ENCODE measurements at regions not wholly inside any gene's neighbourhood (a gene's known extent, or its start where the extent isn't known, plus 50 kb on each side); places are given as distances from the start of the nearest gene placed in this dataset.
"Not testable (repeated sequence)": the region's sequence is repeated elsewhere in the genome, so short reads cannot be mapped to it uniquely, and the experiment has no call there.

DNA sequence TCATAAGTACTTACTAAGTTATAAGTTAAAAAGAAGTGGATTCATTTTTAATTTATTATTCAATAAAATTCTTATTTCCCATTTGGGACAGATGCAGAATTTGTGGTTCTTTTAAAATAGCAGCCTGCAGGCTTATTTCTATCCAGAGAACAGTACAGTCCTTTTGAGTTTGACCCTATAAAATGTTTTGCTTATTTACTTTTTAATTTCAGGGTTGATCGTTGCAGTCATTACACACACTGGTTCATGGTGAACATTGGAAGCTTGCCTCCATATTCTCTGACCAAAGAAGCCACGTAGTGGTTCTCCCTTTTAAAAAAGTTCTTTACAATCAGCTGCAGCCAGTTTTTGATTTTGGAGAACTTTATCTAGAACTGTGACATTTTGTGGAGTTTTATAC is 122.9 kb upstream of the PDE7B start:
- Mint-ChIP-seq H3K4me1 (no peaks in the 10 kb centered on the region), H3K27ac (no peak overlapping the region)

GRCh38 chr6:135731116-135731515 is 120.4 kb upstream of the PDE7B start:
- Mint-ChIP-seq H3K27ac (no peak overlapping the region), H3K4me1 (no peaks in the 10 kb centered on the region), H3K9me3 (peaks cover 0 to 8% (median 3%) of the 10 kb centered on the region in 6 donors), H3K27me3 (ENCODE audit: low read depth in 3 of 3) (peaks cover 2 to 15% (median 8%) of the 10 kb centered on the region in 3 donors), H3K4me3 (no peak overlapping the region), H3K36me3 (peaks cover 0 to 4% (median 0%) of the 10 kb centered on the region in 3 donors)
- DNase-seq: no peak

More for the DNA sequence above, 122.9 kb upstream of the PDE7B start:
- no peak overlapping the region for H3K4me3 Mint-ChIP-seq
- no peak for DNase-seq
- peaks cover 4 to 6% (median 4%) of the 10 kb centered on the region in 3 donors for H3K36me3 Mint-ChIP-seq
- H3K27me3 Mint-ChIP-seq (ENCODE audit: low read depth in 3 of 3): peaks cover 2 to 6% (median 3%) of the 10 kb centered on the region in 3 donors
- H3K9me3 Mint-ChIP-seq: peaks cover 0 to 18% (median 8%) of the 10 kb centered on the region in 6 donors

GRCh38 chr6:135736351-135736750 is 115.2 kb upstream of the PDE7B start:
- H3K9me3 Mint-ChIP-seq, H3K27ac Mint-ChIP-seq, H3K4me3 Mint-ChIP-seq, H3K36me3 Mint-ChIP-seq, H3K4me1 Mint-ChIP-seq, DNase-seq: not testable (repeated sequence)
- peaks cover 3 to 12% (median 9%) of the 10 kb centered on the region in 3 donors for H3K27me3 Mint-ChIP-seq (ENCODE audit: low read depth in 3 of 3)

DNA sequence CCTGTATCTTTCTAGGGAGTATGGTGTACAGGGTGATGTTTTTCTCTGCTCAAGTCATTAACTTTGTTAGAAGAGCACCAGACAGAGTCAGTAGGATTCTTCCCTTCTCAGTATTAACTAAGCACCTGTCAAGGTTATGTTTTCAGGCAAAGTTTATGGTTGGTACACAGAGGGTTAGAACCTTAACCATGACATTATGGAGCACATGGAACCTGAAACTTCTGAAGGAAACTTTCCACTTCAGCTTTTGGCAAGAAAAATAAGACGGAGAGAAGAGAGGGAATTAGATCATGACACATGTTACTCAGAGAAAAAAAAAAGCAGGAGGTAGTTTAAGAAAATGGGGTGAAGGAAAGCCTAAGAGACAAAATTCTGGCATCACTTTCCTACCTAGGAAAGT is 112.9 kb upstream of the PDE7B start:
- no peaks in the 10 kb centered on the region for H3K36me3 Mint-ChIP-seq
- H3K9me3 Mint-ChIP-seq: no peaks in the 10 kb centered on the region
- H3K4me1 Mint-ChIP-seq: no peaks in the 10 kb centered on the region
- no peak overlapping the region for H3K4me3 Mint-ChIP-seq
- peaks cover 2 to 9% (median 6%) of the 10 kb centered on the region in 3 donors for H3K27me3 Mint-ChIP-seq (ENCODE audit: low read depth in 3 of 3)
- peak overlapping the region in 1 of 6 donors; percentile 6 for H3K27ac Mint-ChIP-seq
- DNase-seq: no peak

DNA sequence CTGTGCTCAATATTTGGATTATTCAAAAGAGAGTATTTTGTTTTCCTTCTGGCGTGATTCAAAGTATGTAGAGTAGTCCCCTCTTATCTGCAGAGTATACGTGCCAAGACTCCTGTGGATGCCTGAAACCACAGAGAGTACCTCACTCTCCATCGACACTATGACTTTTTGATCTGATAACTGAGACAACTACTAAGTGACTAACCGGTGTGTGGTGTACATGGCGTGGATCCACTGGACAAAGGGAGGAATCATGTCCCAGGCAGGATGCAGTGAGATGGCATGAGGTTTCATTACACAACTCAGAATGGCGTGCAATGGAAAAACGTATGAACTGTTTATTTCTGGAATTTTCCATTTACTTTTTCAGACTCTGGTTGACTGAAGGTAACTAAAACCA is 112.2 kb upstream of the PDE7B start:
- no peak overlapping the region for H3K4me3 Mint-ChIP-seq
- no peak overlapping the region for H3K27ac Mint-ChIP-seq
- no peaks in the 10 kb centered on the region for H3K36me3 Mint-ChIP-seq
- H3K27me3 Mint-ChIP-seq (ENCODE audit: low read depth in 3 of 3): peaks cover 2 to 4% (median 2%) of the 10 kb centered on the region in 3 donors
- no peaks in the 10 kb centered on the region for H3K4me1 Mint-ChIP-seq
- H3K9me3 Mint-ChIP-seq: no peaks in the 10 kb centered on the region
- no peak for DNase-seq

- Mint-ChIP-seq H3K36me3 (no peaks in the 10 kb centered on the region), H3K4me3 (no peak overlapping the region), H3K4me1 (no peaks in the 10 kb centered on the region), H3K9me3 (no peaks in the 10 kb centered on the region), H3K27me3 (ENCODE audit: low read depth in 3 of 3) (peaks cover 0 to 2% (median 2%) of the 10 kb centered on the region in 3 donors), H3K27ac (no peak overlapping the region)
- no peak for DNase-seq
Observed at GRCh38 chr6:135740580-135740979, 110.9 kb upstream of the PDE7B start.

- Mint-ChIP-seq H3K27ac (no peak overlapping the region), H3K27me3 (ENCODE audit: low read depth in 3 of 3) (no peaks in the 10 kb centered on the region), H3K36me3 (no peaks in the 10 kb centered on the region), H3K9me3 (peaks cover 0 to 2% (median 0%) of the 10 kb centered on the region in 6 donors), H3K4me1 (no peaks in the 10 kb centered on the region), H3K4me3 (no peak overlapping the region)
- DNase-seq: no peak
Observed at GRCh38 chr6:135743476-135743875, 108.0 kb upstream of the PDE7B start.

GRCh38 chr6:135748189-135748588 is 103.3 kb upstream of the PDE7B start:
- Mint-ChIP-seq H3K27ac (no peak overlapping the region), H3K4me1 (no peaks in the 10 kb centered on the region), H3K4me3 (no peak overlapping the region), H3K36me3 (no peaks in the 10 kb centered on the region), H3K9me3 (peaks cover 0 to 2% (median 0%) of the 10 kb centered on the region in 6 donors), H3K27me3 (ENCODE audit: low read depth in 3 of 3) (no peaks in the 10 kb centered on the region)
- no peak for DNase-seq

- H3K4me3 Mint-ChIP-seq: no peak overlapping the region
- no peaks in the 10 kb centered on the region for H3K36me3 Mint-ChIP-seq
- no peak overlapping the region for H3K27ac Mint-ChIP-seq
- H3K9me3 Mint-ChIP-seq: peaks cover 0 to 2% (median 0%) of the 10 kb centered on the region in 6 donors
- no peak for DNase-seq
- H3K27me3 Mint-ChIP-seq (ENCODE audit: low read depth in 3 of 3): no peaks in the 10 kb centered on the region
- H3K4me1 Mint-ChIP-seq: no peaks in the 10 kb centered on the region
Observed at GRCh38 chr6:135750081-135750480, 101.4 kb upstream of the PDE7B start.

- Mint-ChIP-seq H3K27ac (no peak overlapping the region), H3K27me3 (ENCODE audit: low read depth in 3 of 3) (no peaks in the 10 kb centered on the region), H3K9me3 (no peaks in the 10 kb centered on the region), H3K4me1 (no peaks in the 10 kb centered on the region), H3K36me3 (no peaks in the 10 kb centered on the region), H3K4me3 (no peak overlapping the region)
- no peak for DNase-seq
Observed at GRCh38 chr6:135753196-135753595, 98.3 kb upstream of the PDE7B start.

DNA sequence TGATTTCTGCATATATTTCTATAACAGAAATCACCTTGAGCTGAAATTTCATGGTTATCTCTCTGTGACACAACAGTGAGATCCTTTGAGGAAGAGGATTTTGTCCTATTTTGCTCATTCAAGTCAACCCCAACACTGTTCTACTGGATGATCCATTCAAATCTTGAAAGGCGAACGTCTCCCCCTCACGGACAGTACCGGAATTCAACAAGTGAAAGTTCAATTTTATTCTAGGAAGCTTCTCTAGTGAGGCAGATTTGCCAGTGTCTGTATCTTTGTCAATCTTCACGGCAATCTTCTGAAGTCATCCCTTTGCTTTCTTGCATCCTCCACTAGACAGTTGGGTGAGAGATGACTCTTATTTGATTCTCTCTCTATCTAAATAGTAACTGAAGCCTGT is 91.7 kb upstream of the PDE7B start:
- DNase-seq: peak in 1 of 3 donors; percentile 2
- Mint-ChIP-seq H3K4me1 (no peaks in the 10 kb centered on the region), H3K27me3 (ENCODE audit: low read depth in 3 of 3) (no peaks in the 10 kb centered on the region), H3K9me3 (no peaks in the 10 kb centered on the region), H3K4me3 (no peak overlapping the region), H3K36me3 (no peaks in the 10 kb centered on the region), H3K27ac (no peak overlapping the region)

- Mint-ChIP-seq H3K4me1 (no peaks in the 10 kb centered on the region), H3K9me3 (peaks cover 0 to 2% (median 0%) of the 10 kb centered on the region in 6 donors), H3K27ac (no peak overlapping the region), H3K27me3 (ENCODE audit: low read depth in 3 of 3) (peaks cover 0 to 8% (median 2%) of the 10 kb centered on the region in 3 donors), H3K36me3 (no peaks in the 10 kb centered on the region), H3K4me3 (no peak overlapping the region)
- DNase-seq: no peak
Observed at GRCh38 chr6:135774006-135774405, 77.5 kb upstream of the PDE7B start.

DNA sequence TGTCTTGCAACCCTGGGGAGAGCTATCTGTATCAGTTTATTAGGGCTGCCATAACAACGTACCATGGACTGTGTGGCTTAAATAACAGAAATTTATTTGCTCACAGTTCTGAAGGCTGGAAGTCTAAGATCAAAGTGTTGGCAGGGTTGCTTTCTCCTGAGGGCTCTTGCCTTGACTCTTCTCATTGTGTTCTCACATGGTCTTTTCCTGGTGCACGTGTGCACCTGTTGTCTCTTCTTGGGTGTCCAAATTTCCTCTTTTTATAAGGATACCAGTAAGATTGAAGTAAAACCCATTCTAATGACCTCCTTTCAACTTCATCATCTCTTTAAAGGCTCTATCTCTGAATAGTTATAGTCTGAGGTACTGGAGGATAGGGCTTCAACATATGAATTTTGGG is 72.3 kb upstream of the PDE7B start:
- no peak for DNase-seq
- H3K36me3 Mint-ChIP-seq: no peaks in the 10 kb centered on the region
- no peaks in the 10 kb centered on the region for H3K4me1 Mint-ChIP-seq
- H3K4me3 Mint-ChIP-seq: no peak overlapping the region
- no peak overlapping the region for H3K27ac Mint-ChIP-seq
- H3K27me3 Mint-ChIP-seq (ENCODE audit: low read depth in 3 of 3): peaks cover 4 to 10% (median 7%) of the 10 kb centered on the region in 3 donors
- no peaks in the 10 kb centered on the region for H3K9me3 Mint-ChIP-seq

DNA sequence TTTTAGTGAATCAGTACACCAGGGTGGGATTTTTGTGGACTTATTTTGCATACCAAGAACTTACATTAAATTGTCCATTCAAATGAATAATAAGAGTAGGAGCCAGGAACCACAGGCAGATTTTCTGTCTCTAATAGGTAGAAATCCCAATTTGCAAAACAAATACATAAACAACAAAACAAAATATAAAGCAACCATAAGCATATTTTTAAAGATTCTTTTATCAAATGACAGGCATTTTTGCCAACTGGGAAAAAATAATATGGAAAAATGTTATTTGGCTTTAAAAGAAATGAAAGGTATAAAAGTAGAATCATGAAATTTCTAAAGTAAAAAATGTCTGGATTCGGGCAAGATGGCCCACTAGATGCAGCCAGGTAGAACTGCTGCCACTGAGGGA is 71.2 kb upstream of the PDE7B start:
- H3K36me3 Mint-ChIP-seq: no peaks in the 10 kb centered on the region
- H3K4me3 Mint-ChIP-seq: no peak overlapping the region
- no peaks in the 10 kb centered on the region for H3K4me1 Mint-ChIP-seq
- H3K27ac Mint-ChIP-seq: no peak overlapping the region
- DNase-seq: no peak
- peaks cover 4 to 10% (median 7%) of the 10 kb centered on the region in 3 donors for H3K27me3 Mint-ChIP-seq (ENCODE audit: low read depth in 3 of 3)
- H3K9me3 Mint-ChIP-seq: no peaks in the 10 kb centered on the region

- H3K9me3 Mint-ChIP-seq: no peaks in the 10 kb centered on the region
- no peak for DNase-seq
- no peaks in the 10 kb centered on the region for H3K4me1 Mint-ChIP-seq
- H3K4me3 Mint-ChIP-seq: no peak overlapping the region
- H3K36me3 Mint-ChIP-seq: no peaks in the 10 kb centered on the region
- H3K27ac Mint-ChIP-seq: no peak overlapping the region
- peaks cover 4 to 7% (median 5%) of the 10 kb centered on the region in 3 donors for H3K27me3 Mint-ChIP-seq (ENCODE audit: low read depth in 3 of 3)
Observed at GRCh38 chr6:135782546-135782945, 69.0 kb upstream of the PDE7B start.

Measured in immature natural killer cell (primary cell).